SK-N-SH (cell line): ENCODE measurements at regions not wholly inside any gene's neighbourhood (a gene's known extent, or its start where the extent isn't known, plus 50 kb on each side); places are given as distances from the start of the nearest gene placed in this dataset.

Source experiments
- CTCF ChIA-PET: fragments of 300-600, 350-600 bp; formaldehyde crosslinking; extraction: SDS; loops from one replicate; lab custom pipeline; 2021; lab: Yijun Ruan, JAX
- POLR2A ChIA-PET: fragments of 350-600 bp; sonication (Branson Sonifier 250); formaldehyde crosslinking; extraction: SDS; loops from one replicate; lab custom pipeline; 2020; ENCODE audit warnings: antibody characterized with exemption, inconsistent platforms; lab: Yijun Ruan, JAX
- DNase-seq: peaks from one replicate; pipeline ENCODE4 v3.0.0; 2012
- H2AFZ ChIP-seq: fragments of 200-600 bp; sonication (generic); 2 replicates; pipeline ENCODE4 v1.8.1; 2016; ENCODE audit warnings: antibody characterized with exemption, mild to moderate bottlenecking, low read depth
- H3F3A ChIP-seq: fragments of 200-600 bp; sonication (generic); replicated peaks from 2 replicates; pipeline ENCODE3; 2016; ENCODE audit warnings: antibody characterized with exemption, mild to moderate bottlenecking; ENCODE audit not compliant: insufficient read depth
- H3K27ac ChIP-seq, 2 experiments: fragments of 200-500 bp in 1 of 2; fragments of 200-600 bp in 1 of 2; sonication (Bioruptor generic) in 1 of 2; sonication (generic), shearing (Covaris generic) in 1 of 2; 2 replicates each; pipeline versions ENCODE4 v1.5.1 to v1.6.1; 2014 to 2016; ENCODE audit warnings: low read depth in 2 of 2, inconsistent platforms in 1 of 2, low read length in 1 of 2, mild to moderate bottlenecking in 1 of 2, mixed read lengths in 1 of 2
- H3K27me3 ChIP-seq: fragments of 200-600 bp; sonication (generic), shearing (Covaris generic); 2 replicates; pipeline ENCODE4 v1.6.1; 2016; ENCODE audit warnings: mixed run types; ENCODE audit not compliant: insufficient read depth
- H3K36me3 ChIP-seq, 2 experiments: fragments of 200-500 bp in 1 of 2; fragments of 200-600 bp in 1 of 2; sonication (Bioruptor generic) in 1 of 2; sonication (generic) in 1 of 2; replicated peaks in 1 of 2; 2 replicates each; pipeline versions ENCODE3 to v1.5.1; 2014 to 2016; ENCODE audit warnings: low read length in 1 of 2, mild to moderate bottlenecking in 1 of 2; ENCODE audit not compliant: insufficient read depth in 2 of 2, control insufficient read depth in 1 of 2
- H3K4me1 ChIP-seq, 2 experiments: fragments of 200-500 bp in 1 of 2; fragments of 200-600 bp in 1 of 2; sonication (Bioruptor generic) in 1 of 2; sonication (generic), shearing (Covaris generic) in 1 of 2; 2 replicates each; pipeline versions ENCODE4 v1.5.1 to v1.6.1; 2014 to 2016; ENCODE audit warnings: low read depth in 1 of 2, low read length in 1 of 2, mixed run types in 1 of 2; ENCODE audit not compliant: insufficient read depth in 2 of 2, control insufficient read depth in 1 of 2
- H3K4me2 ChIP-seq: fragments of 200-600 bp; sonication (generic), shearing (Covaris generic); 2 replicates; pipeline ENCODE4 v1.6.1; 2017; ENCODE audit warnings: mixed run types
- H3K4me3 ChIP-seq, 2 experiments: fragments of 200-500 bp in 1 of 2; fragments of 200-600 bp in 1 of 2; sonication (Bioruptor generic) in 1 of 2; sonication (generic), shearing (Covaris generic) in 1 of 2; 2 replicates each; pipeline versions ENCODE4 v1.5.1 to v1.8.1; 2014 to 2016; ENCODE audit warnings: low read depth in 2 of 2, inconsistent platforms in 1 of 2, low read length in 1 of 2, mild to moderate bottlenecking in 1 of 2, mixed read lengths in 1 of 2, moderate library complexity in 1 of 2
- H3K79me2 ChIP-seq: fragments of 200-600 bp; sonication (generic); 2 replicates; pipeline ENCODE4 v1.8.1; 2017; ENCODE audit warnings: mild to moderate bottlenecking; ENCODE audit not compliant: insufficient read depth
- H3K9ac ChIP-seq: fragments of 200-600 bp; sonication (generic); 2 replicates; pipeline ENCODE4 v1.6.1; 2017; ENCODE audit warnings: mixed run types
- H3K9me2 ChIP-seq: fragments of 200-600 bp; sonication (generic); 2 replicates; pipeline ENCODE4 v1.6.1; 2017; ENCODE audit warnings: mixed run types
- H3K9me3 ChIP-seq: fragments of 200-600 bp; sonication (generic); 2 replicates; pipeline ENCODE4 v1.6.1; 2017; ENCODE audit warnings: mixed run types, mild to moderate bottlenecking, moderate library complexity
- H4K20me1 ChIP-seq: fragments of 200-600 bp; sonication (generic); 2 replicates; pipeline ENCODE4 v1.6.1; 2017; ENCODE audit warnings: mild to moderate bottlenecking, mixed run types; ENCODE audit not compliant: insufficient read depth
- CHD2 ChIP-seq: fragments of 150-350 bp; IDR thresholded peaks from 2 replicates; pipeline ENCODE4 v1.6.1; 2018; ENCODE audit warnings: low read length; ENCODE audit not compliant: partially characterized antibody
- ELF1 ChIP-seq: IDR thresholded peaks from 2 replicates; pipeline ENCODE4 v1.4.0; 2012
- EP300 ChIP-seq, 2 experiments: IDR thresholded peaks; 2 replicates each; pipeline versions ENCODE4 v1.4.0 to v1.6.1; 2012; ENCODE audit warnings: borderline replicate concordance in 1 of 2, low read depth in 1 of 2, low read length in 1 of 2
- EZH2phosphoT487 ChIP-seq: fragments of 200-600 bp; sonication (generic); IDR thresholded peaks from 2 replicates; pipeline ENCODE4 v1.6.1; 2017; ENCODE audit warnings: low read depth, mixed run types, mild to moderate bottlenecking, antibody characterized with exemption, moderate library complexity, borderline replicate concordance
- FOSL2 ChIP-seq: IDR thresholded peaks from 2 replicates; pipeline ENCODE4 v1.4.0; 2012; ENCODE audit warnings: low read depth, mild to moderate bottlenecking, moderate library complexity, borderline replicate concordance
- GABPA ChIP-seq: IDR thresholded peaks from 2 replicates; pipeline ENCODE4 v1.4.0; 2012; ENCODE audit warnings: low read depth, mild to moderate bottlenecking
- GATA2 ChIP-seq: sonication (generic); formaldehyde crosslinking; IDR thresholded peaks from 2 replicates; pipeline ENCODE4 v1.5.0; 2020; ENCODE audit warnings: mild to moderate bottlenecking, missing genetic modification reagents
- JUND ChIP-seq: IDR thresholded peaks from 2 replicates; pipeline ENCODE4 v1.4.0; 2012
- MAX ChIP-seq: IDR thresholded peaks from 2 replicates; pipeline ENCODE4 v1.4.0; 2012; ENCODE audit warnings: low read depth
- MEF2A ChIP-seq: IDR thresholded peaks from 2 replicates; pipeline ENCODE4 v1.4.0; 2012; ENCODE audit warnings: low read depth, borderline replicate concordance
- NFIC ChIP-seq: IDR thresholded peaks from 2 replicates; pipeline ENCODE4 v1.4.0; 2012; ENCODE audit warnings: borderline replicate concordance
- POLR2AphosphoS5 ChIP-seq: IDR thresholded peaks from 2 replicates; pipeline ENCODE4 v1.6.1; 2012; ENCODE audit warnings: low read depth, low read length
- RAD21 ChIP-seq: IDR thresholded peaks from 2 replicates; pipeline ENCODE4 v1.6.1; 2012; ENCODE audit warnings: mild to moderate bottlenecking, low read length
- RFX5 ChIP-seq: IDR thresholded peaks from 2 replicates; pipeline ENCODE4 v1.6.1; 2012; ENCODE audit warnings: mild to moderate bottlenecking, improper control_type of control experiment, low read length
- RXRA ChIP-seq: IDR thresholded peaks from 2 replicates; pipeline ENCODE4 v1.4.0; 2012; ENCODE audit warnings: low read depth, mild to moderate bottlenecking, borderline replicate concordance
- SIN3A ChIP-seq: IDR thresholded peaks from 2 replicates; pipeline ENCODE4 v1.6.1; 2012; ENCODE audit warnings: low read depth, mild to moderate bottlenecking, low read length, moderate library complexity, borderline replicate concordance
- SMC3 ChIP-seq: IDR thresholded peaks from 2 replicates; pipeline ENCODE4 v1.6.1; 2012; ENCODE audit warnings: low read depth, low read length, improper control_type of control experiment
- TAF1 ChIP-seq: IDR thresholded peaks from 2 replicates; pipeline ENCODE4 v1.6.1; 2012; ENCODE audit warnings: low read depth, mild to moderate bottlenecking, low read length, moderate library complexity, borderline replicate concordance
- ZBTB33 ChIP-seq: IDR thresholded peaks from 2 replicates; pipeline ENCODE4 v1.4.0; 2012; ENCODE audit warnings: low read depth, borderline replicate concordance
- WGBS: methylation state at CpG from one replicate; pipeline ENCODE4 v1.1.6; 2017; ENCODE audit warnings: low lambda C conversion rate; 5-methylcytosine and 5-hydroxymethylcytosine counted together
- TF ChIP-seq, protein P1 (sequence below): fragments of 150-350 bp; IDR thresholded peaks from 2 replicates; pipeline ENCODE4 v1.6.1; 2017; ENCODE audit warnings: antibody characterized with exemption, low read length, low read depth, borderline replicate concordance
- TF ChIP-seq, protein P2 (sequence below): fragments of 150-350 bp; IDR thresholded peaks from 2 replicates; pipeline ENCODE4 v1.6.1; 2016; ENCODE audit warnings: mild to moderate bottlenecking, low read depth, low read length
- TF ChIP-seq, protein P3 (sequence below): IDR thresholded peaks from 2 replicates; pipeline ENCODE4 v1.4.0; 2012; ENCODE audit warnings: low read depth, borderline replicate concordance

GRCh38 chr3:135868801-135869200 is 96.7 kb upstream of the PPP2R3A start:
- Histone ChIP-seq H3K9me2 (no peaks in the 10 kb centered on the region), H3K4me3 (no peak overlapping the region), H3K27ac (no peak overlapping the region)
- no peak for DNase-seq
- WGBS = 36% methylated on average over 3 of the region's 3 CpGs
- CTCF ChIA-PET = no interaction called here
- no peak for TF ChIP-seq EZH2phosphoT487
- TF ChIP-seq RAD21 = no peak
- no peak for TF ChIP-seq EP300 (IDR thresholded peaks at IDR 0.05; ENCODE audit: borderline replicate concordance in 1 of 2, low read depth in 1 of 2, low read length in 1 of 2)
- no peak for TF ChIP-seq ELF1
- TF ChIP-seq JUND = no peak
- no peak for TF ChIP-seq RFX5
- TF ChIP-seq RXRA = no peak
- no peak for TF ChIP-seq TAF1
- TF ChIP-seq NFIC = no peak
- TF ChIP-seq CHD2 = no peak
- no peak for TF ChIP-seq GABPA
- no peak for TF ChIP-seq SMC3
- no peak for TF ChIP-seq FOSL2
- TF ChIP-seq, protein P1, sequence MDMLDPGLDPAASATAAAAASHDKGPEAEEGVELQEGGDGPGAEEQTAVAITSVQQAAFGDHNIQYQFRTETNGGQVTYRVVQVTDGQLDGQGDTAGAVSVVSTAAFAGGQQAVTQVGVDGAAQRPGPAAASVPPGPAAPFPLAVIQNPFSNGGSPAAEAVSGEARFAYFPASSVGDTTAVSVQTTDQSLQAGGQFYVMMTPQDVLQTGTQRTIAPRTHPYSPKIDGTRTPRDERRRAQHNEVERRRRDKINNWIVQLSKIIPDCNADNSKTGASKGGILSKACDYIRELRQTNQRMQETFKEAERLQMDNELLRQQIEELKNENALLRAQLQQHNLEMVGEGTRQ = no peak
- TF ChIP-seq GATA2 = no peak
- TF ChIP-seq, protein P2, sequence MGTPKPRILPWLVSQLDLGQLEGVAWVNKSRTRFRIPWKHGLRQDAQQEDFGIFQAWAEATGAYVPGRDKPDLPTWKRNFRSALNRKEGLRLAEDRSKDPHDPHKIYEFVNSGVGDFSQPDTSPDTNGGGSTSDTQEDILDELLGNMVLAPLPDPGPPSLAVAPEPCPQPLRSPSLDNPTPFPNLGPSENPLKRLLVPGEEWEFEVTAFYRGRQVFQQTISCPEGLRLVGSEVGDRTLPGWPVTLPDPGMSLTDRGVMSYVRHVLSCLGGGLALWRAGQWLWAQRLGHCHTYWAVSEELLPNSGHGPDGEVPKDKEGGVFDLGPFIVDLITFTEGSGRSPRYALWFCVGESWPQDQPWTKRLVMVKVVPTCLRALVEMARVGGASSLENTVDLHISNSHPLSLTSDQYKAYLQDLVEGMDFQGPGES = no peak
- no peak for TF ChIP-seq SIN3A
- no peak for TF ChIP-seq POLR2AphosphoS5
- TF ChIP-seq, all 33 proteins: peak for 0
- H3K9me3 ChIP-seq = peaks cover 2% of the 10 kb centered on the region; the same call in 1 of the 2 replicates
- H3F3A ChIP-seq = no peaks in the 10 kb centered on the region
- H3K4me1 ChIP-seq = no peaks in the 10 kb centered on the region
- H3K36me3 ChIP-seq = no peaks in the 10 kb centered on the region
- no peak overlapping the region for H3K4me2 ChIP-seq
- no peak overlapping the region for H2AFZ ChIP-seq
- POLR2A ChIA-PET = no interaction called here
- no peak overlapping the region for H3K9ac ChIP-seq
- H3K79me2 ChIP-seq = no peaks in the 10 kb centered on the region
- H4K20me1 ChIP-seq = no peaks in the 10 kb centered on the region
- no peaks in the 10 kb centered on the region for H3K27me3 ChIP-seq

DNA sequence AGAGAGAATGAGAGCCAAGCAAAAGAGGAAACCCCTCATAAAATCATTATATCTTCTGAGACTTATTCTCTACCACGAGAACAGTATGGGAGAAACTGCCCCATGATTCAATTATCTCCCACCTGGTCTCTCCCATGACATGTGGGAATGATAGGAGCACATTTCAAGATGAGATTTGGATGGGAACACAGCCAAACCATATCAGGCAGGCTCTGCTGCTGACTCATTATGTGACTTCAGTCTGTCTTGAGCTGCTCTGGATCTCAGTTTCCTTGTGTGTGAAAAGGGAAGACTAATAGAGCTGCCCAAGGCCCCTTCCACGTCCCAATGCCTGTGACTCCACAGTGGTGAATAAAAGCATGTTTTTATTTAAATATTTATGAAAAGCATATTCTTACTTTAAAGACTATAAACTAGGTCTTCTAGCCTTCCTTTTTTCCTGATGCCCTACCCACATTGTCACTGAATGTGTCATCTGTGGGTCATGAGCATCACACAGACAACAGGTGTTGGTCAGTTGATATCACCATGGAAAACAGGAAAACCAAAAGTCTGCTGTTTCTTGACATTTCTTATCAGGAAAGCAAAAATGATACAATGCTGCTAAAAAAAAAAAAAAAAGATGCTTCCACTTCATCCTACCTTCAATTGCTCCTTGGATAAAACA is 96.0 kb upstream of the PPP2R3A start:
- no peaks in the 10 kb centered on the region for H4K20me1 ChIP-seq
- H3K79me2 ChIP-seq = no peaks in the 10 kb centered on the region
- H3K27ac ChIP-seq = no peak overlapping the region
- H3K4me3 ChIP-seq = no peak overlapping the region
- 10% methylated on average over 2 of the region's 2 CpGs for WGBS
- ChIA-PET CTCF (no interaction called here), POLR2A (no interaction called here)
- H3K9ac ChIP-seq = no peak overlapping the region
- DNase-seq = no peak
- H3K9me3 ChIP-seq = peaks cover 5% of the 10 kb centered on the region; the same call in 1 of the 2 replicates
- no peak overlapping the region for H3K4me2 ChIP-seq
- H3K27me3 ChIP-seq = no peaks in the 10 kb centered on the region
- no peaks in the 10 kb centered on the region for H3K36me3 ChIP-seq
- no peaks in the 10 kb centered on the region for H3K9me2 ChIP-seq
- no peak overlapping the region for H2AFZ ChIP-seq
- no peaks in the 10 kb centered on the region for H3F3A ChIP-seq
- no peaks in the 10 kb centered on the region for H3K4me1 ChIP-seq
- no peak for TF ChIP-seq SMC3
- TF ChIP-seq ELF1 = no peak
- TF ChIP-seq RXRA = no peak
- TF ChIP-seq GATA2 = no peak
- no peak for TF ChIP-seq MAX
- TF ChIP-seq RFX5 = no peak
- TF ChIP-seq, protein P3, sequence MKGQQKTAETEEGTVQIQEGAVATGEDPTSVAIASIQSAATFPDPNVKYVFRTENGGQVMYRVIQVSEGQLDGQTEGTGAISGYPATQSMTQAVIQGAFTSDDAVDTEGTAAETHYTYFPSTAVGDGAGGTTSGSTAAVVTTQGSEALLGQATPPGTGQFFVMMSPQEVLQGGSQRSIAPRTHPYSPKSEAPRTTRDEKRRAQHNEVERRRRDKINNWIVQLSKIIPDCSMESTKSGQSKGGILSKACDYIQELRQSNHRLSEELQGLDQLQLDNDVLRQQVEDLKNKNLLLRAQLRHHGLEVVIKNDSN = no peak
- no peak for TF ChIP-seq CHD2
- no peak for TF ChIP-seq MEF2A
- no peak for TF ChIP-seq FOSL2
- no peak for TF ChIP-seq TAF1
- no peak for TF ChIP-seq ZBTB33
- no peak for TF ChIP-seq EZH2phosphoT487
- TF ChIP-seq, protein P1 = no peak
